Activated CD8-positive, alpha-beta T cell treated with anti-CD3 and anti-CD28 coated beads for 36 hours (primary cell): ENCODE measurements at regions not wholly inside any gene's neighbourhood (a gene's known extent, or its start where the extent isn't known, plus 50 kb on each side); places are given as distances from the start of the nearest gene placed in this dataset.

Experiments used
- ATAC-seq: fragments of 200-7000 bp; cut with Tn5 transposase; one replicate; pipeline ENCODE4 v1.10.0; 2021; ENCODE audit warnings: mild to moderate bottlenecking, moderate library complexity
- CTCF ChIA-PET: fragments of 350-600 bp; sonication (Branson Sonifier 250); formaldehyde crosslinking; loops from one replicate; lab custom pipeline; 2021; ENCODE audit warnings: antibody characterized with exemption; lab: Charles Lee
- POLR2A ChIA-PET: fragments of 350-600 bp; sonication (Branson Sonifier 250); formaldehyde crosslinking; loops from one replicate; lab custom pipeline; 2021; ENCODE audit warnings: antibody characterized with exemption; lab: Charles Lee
- DNase-seq: peaks from one replicate; pipeline ENCODE4 v3.0.0-alpha.2; 2020
- H3K27ac Mint-ChIP-seq: one replicate; pipeline ENCODE4 v1.8.0; 2021; ENCODE audit warnings: mild to moderate bottlenecking, mixed read lengths
- H3K27me3 Mint-ChIP-seq: one replicate; pipeline ENCODE4 v1.8.0; 2021; ENCODE audit warnings: mixed read lengths
- H3K36me3 Mint-ChIP-seq: one replicate; pipeline ENCODE4 v1.8.0; 2021; ENCODE audit warnings: low read depth, mixed read lengths
- H3K4me1 Mint-ChIP-seq: one replicate; pipeline ENCODE4 v1.8.0; 2021; ENCODE audit warnings: low read depth, mixed read lengths
- H3K4me3 Mint-ChIP-seq: one replicate; pipeline ENCODE4 v1.8.0; 2021; ENCODE audit warnings: mild to moderate bottlenecking, moderate library complexity, mixed read lengths
- H3K9me3 Mint-ChIP-seq: one replicate; pipeline ENCODE4 v1.8.0; 2021; ENCODE audit warnings: mixed read lengths
- CTCF ChIP-seq: fragments of 200-600 bp; IDR thresholded peaks from one replicate; pipeline ENCODE4 v1.8.0; 2022; ENCODE audit warnings: antibody characterized with exemption, mild to moderate bottlenecking
- intact Hi-C: fragments of 100-400 bp; cut with micrococcal nuclease; formaldehyde crosslinking; loops from one replicate; pipeline ENCODE4 v1.10.0; 2022

- ChIA-PET CTCF (no interaction called here), POLR2A (no interaction called here)
- Mint-ChIP-seq H3K4me1 (no peaks in the 10 kb centered on the region), H3K36me3 (no peaks in the 10 kb centered on the region), H3K27ac (no peak overlapping the region), H3K27me3 (no peaks in the 10 kb centered on the region), H3K9me3 (no peaks in the 10 kb centered on the region), H3K4me3 (no peak overlapping the region)
- no peak for ATAC-seq
- no peak for DNase-seq
- no peak for TF ChIP-seq CTCF
- intact Hi-C loops, result no loop called here
These were observed 176.1 kb downstream of the IPO8 start for GRCh38 chr12:30519535-30519934.

- H3K4me3 Mint-ChIP-seq, result no peak overlapping the region
- H3K27me3 Mint-ChIP-seq, result no peaks in the 10 kb centered on the region
- H3K36me3 Mint-ChIP-seq, result no peaks in the 10 kb centered on the region
- TF ChIP-seq CTCF, result no peak
- H3K4me1 Mint-ChIP-seq, result no peaks in the 10 kb centered on the region
- no peak for DNase-seq
- CTCF ChIA-PET, result no interaction called here
- no peak for ATAC-seq
- POLR2A ChIA-PET, result no interaction called here
- H3K27ac Mint-ChIP-seq, result no peak overlapping the region
- H3K9me3 Mint-ChIP-seq, result no peaks in the 10 kb centered on the region
- intact Hi-C loops, result no loop called here
These were observed 178.3 kb downstream of the IPO8 start for GRCh38 chr12:30517320-30517719.

GRCh38 chr12:30515351-30515750, 180.3 kb downstream of the IPO8 start:
- Mint-ChIP-seq H3K27ac (no peak overlapping the region), H3K27me3 (no peaks in the 10 kb centered on the region), H3K4me3 (no peak overlapping the region), H3K4me1 (no peaks in the 10 kb centered on the region), H3K9me3 (no peaks in the 10 kb centered on the region), H3K36me3 (no peaks in the 10 kb centered on the region)
- ATAC-seq (no peak), DNase-seq (no peak)
- intact Hi-C loops, result no loop called here
- CTCF ChIA-PET, result interaction anchor here (0.6 kb wide), 1 partner anchor 87 kb away, joined by 3 read pairs; no protein-coding TSS in a partner anchor
- POLR2A ChIA-PET, result no interaction called here
- no peak for TF ChIP-seq CTCF

- Mint-ChIP-seq H3K4me3 (no peak overlapping the region), H3K27ac (no peak overlapping the region), H3K9me3 (no peaks in the 10 kb centered on the region), H3K36me3 (no peaks in the 10 kb centered on the region), H3K4me1 (no peaks in the 10 kb centered on the region), H3K27me3 (no peaks in the 10 kb centered on the region)
- ChIA-PET POLR2A (no interaction called here), CTCF (no interaction called here)
- intact Hi-C loops, result no loop called here
- TF ChIP-seq CTCF, result no peak
- ATAC-seq (no peak), DNase-seq (no peak)
These were observed 181.0 kb downstream of the IPO8 start for GRCh38 chr12:30514666-30515065.

GRCh38 chr12:30508205-30508967, 187.3 kb downstream of the IPO8 start:
- CTCF ChIA-PET, result no interaction called here
- H3K9me3 Mint-ChIP-seq, result no peaks in the 10 kb centered on the region
- H3K27ac Mint-ChIP-seq, result no peak overlapping the region
- POLR2A ChIA-PET, result no interaction called here
- no peaks in the 10 kb centered on the region for H3K36me3 Mint-ChIP-seq
- DNase-seq (no peak), ATAC-seq (no peak)
- no peak overlapping the region for H3K4me3 Mint-ChIP-seq
- intact Hi-C loops, result no loop called here
- peaks cover under 1% of the 10 kb centered on the region for H3K27me3 Mint-ChIP-seq
- TF ChIP-seq CTCF, result no peak
- H3K4me1 Mint-ChIP-seq, result no peaks in the 10 kb centered on the region
